ENCODE measurements at regions not wholly inside any gene's neighbourhood (a gene's known extent, or its start where the extent isn't known, plus 50 kb on each side); places are given as distances from the start of the nearest gene placed in this dataset.

DNA sequence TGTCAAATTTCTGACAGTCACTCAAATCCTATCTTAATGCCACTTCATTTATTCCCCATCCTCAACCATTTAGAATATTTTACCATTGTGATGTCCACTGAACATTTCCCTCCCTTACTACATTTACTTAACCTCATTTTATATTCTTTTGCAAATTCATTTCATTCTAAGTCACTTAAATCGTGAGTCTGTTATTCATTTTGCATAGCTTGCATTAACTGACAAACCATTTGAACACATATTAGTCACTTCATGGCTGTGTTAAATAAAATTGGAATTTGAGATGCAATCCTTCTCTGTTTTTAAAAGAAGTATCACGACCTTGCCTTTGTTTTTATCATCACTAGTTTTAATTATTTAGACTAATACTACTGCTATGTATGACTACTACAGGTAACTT is 199.4 kb upstream of the COL11A1 start:
- BruUV-seq (replicated peaks) = no TSS peak
- Histone ChIP-seq H3K27ac (ENCODE audit: low read depth, low read length, poor library complexity, severe bottlenecking) (no peak overlapping the region), H3K4me1 (ENCODE audit: insufficient read depth, low read length, poor library complexity, severe bottlenecking) (no peaks in the 10 kb centered on the region), H3K4me3 (ENCODE audit: low read depth, low read length, poor library complexity, severe bottlenecking) (no peak overlapping the region), H3K9me2 (ENCODE audit: insufficient read depth, low read length) (no peaks in the 10 kb centered on the region), H3K79me2 (ENCODE audit: insufficient read depth, low read depth, low read length) (no peaks in the 10 kb centered on the region), H4K20me1 (ENCODE audit: insufficient read depth, low read length) (no peaks in the 10 kb centered on the region), H3K4me2 (ENCODE audit: low read length) (no peak overlapping the region), H3K36me3 (ENCODE audit: insufficient read depth, low read length) (no peaks in the 10 kb centered on the region), H2AFZ (ENCODE audit: low read length) (no peak overlapping the region), H3K9me3 (ENCODE audit: low read length) (no peaks in the 10 kb centered on the region)
- no peak for DNase-seq (ENCODE audit: low spot score)
- CTCF ChIA-PET (ENCODE audit: unreplicated experiment) = no interaction called here
- intact Hi-C loops (cut with micrococcal nuclease; ENCODE audit: unreplicated experiment) = no loop called here
- POLR2A ChIA-PET = no interaction called here
- TF ChIP-seq, protein P1, sequence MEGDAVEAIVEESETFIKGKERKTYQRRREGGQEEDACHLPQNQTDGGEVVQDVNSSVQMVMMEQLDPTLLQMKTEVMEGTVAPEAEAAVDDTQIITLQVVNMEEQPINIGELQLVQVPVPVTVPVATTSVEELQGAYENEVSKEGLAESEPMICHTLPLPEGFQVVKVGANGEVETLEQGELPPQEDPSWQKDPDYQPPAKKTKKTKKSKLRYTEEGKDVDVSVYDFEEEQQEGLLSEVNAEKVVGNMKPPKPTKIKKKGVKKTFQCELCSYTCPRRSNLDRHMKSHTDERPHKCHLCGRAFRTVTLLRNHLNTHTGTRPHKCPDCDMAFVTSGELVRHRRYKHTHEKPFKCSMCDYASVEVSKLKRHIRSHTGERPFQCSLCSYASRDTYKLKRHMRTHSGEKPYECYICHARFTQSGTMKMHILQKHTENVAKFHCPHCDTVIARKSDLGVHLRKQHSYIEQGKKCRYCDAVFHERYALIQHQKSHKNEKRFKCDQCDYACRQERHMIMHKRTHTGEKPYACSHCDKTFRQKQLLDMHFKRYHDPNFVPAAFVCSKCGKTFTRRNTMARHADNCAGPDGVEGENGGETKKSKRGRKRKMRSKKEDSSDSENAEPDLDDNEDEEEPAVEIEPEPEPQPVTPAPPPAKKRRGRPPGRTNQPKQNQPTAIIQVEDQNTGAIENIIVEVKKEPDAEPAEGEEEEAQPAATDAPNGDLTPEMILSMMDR (conservative IDR thresholded peaks at IDR 0.05; ENCODE audit: low read length) = no peak
- TF ChIP-seq EZH2phosphoT487 (IDR thresholded peaks at IDR 0.05; ENCODE audit: borderline replicate concordance, low read depth, low read length) = no peak

DNA sequence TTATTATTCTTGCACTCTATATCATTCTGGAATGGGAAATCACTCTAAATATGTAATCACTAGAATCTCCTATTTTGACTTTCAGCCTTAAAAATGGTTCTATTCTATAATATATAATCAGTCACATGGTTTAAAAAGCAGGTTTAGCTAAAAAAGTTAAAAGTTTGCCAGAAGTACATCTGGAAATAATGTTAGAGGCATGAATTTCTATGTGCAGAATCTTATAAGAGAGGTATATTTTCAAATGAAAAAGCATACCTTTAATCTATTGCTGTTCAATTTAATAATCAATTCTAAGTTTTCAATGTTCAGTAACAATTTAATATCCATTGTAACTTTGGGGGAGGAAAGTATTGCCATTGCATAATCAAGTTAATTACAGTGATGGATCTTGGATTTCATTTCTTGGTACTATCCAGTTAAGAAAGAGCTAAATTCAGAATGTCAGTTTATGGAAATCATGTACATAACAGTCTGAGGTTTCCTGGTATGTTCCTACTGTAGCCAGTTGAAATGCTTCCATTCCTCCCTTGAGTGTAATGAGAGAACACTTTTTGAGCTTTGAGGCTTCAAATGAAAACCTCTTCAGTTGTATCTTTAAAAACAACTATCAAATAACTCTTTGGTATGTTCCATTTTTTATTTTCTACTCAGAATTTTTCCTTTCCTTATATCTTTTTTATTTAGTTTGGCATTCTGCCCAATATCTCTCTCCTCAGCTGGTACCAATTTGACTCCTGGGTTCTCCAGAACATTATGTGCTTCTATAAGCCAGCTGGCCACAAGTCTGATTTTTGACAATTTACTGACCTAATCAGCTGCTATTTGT is 175.7 kb upstream of the COL11A1 start:
- H4K20me1 ChIP-seq (ENCODE audit: insufficient read depth, low read length) = no peaks in the 10 kb centered on the region
- no peaks in the 10 kb centered on the region for H3K79me2 ChIP-seq (ENCODE audit: insufficient read depth, low read depth, low read length)
- H3K4me2 ChIP-seq (ENCODE audit: low read length) = no peak overlapping the region
- H3K9me3 ChIP-seq (ENCODE audit: low read length) = no peaks in the 10 kb centered on the region
- ChIA-PET CTCF (ENCODE audit: unreplicated experiment) (no interaction called here), POLR2A (no interaction called here)
- no peak overlapping the region for H3K4me3 ChIP-seq (ENCODE audit: low read depth, low read length, poor library complexity, severe bottlenecking)
- H3K36me3 ChIP-seq (ENCODE audit: insufficient read depth, low read length) = no peaks in the 10 kb centered on the region
- no peak overlapping the region for H3K27ac ChIP-seq (ENCODE audit: low read depth, low read length, poor library complexity, severe bottlenecking)
- BruUV-seq (replicated peaks) = no TSS peak
- no peak overlapping the region for H2AFZ ChIP-seq (ENCODE audit: low read length)
- no peak for TF ChIP-seq EZH2phosphoT487 (IDR thresholded peaks at IDR 0.05; ENCODE audit: borderline replicate concordance, low read depth, low read length)
- TF ChIP-seq, protein P1 (conservative IDR thresholded peaks at IDR 0.05; ENCODE audit: low read length) = no peak
- no peak for DNase-seq (ENCODE audit: low spot score)
- no peaks in the 10 kb centered on the region for H3K4me1 ChIP-seq (ENCODE audit: insufficient read depth, low read length, poor library complexity, severe bottlenecking)
- intact Hi-C loops (cut with micrococcal nuclease; ENCODE audit: unreplicated experiment) = no loop called here
- no peaks in the 10 kb centered on the region for H3K9me2 ChIP-seq (ENCODE audit: insufficient read depth, low read length)

DNA sequence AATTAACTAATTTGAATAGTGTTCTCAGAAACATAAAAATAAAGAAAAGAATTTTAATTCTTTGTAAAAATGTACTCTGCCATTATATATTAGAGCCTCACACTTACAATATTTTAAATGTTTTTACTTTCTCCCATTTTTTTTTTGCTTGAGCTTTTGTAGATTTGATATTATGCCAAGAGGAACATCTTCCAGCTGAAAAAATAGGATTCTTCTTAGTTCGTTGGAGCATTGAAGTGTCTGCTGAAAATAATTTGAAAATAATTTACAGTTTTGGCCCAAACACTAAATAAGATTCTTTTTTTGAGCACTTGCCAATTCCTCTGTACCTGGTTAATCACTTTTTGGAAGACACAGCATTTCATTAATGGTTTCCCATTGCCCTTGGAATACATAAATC is 175.0 kb upstream of the COL11A1 start:
- no peak overlapping the region for H3K4me3 ChIP-seq (ENCODE audit: low read depth, low read length, poor library complexity, severe bottlenecking)
- no peak for DNase-seq (ENCODE audit: low spot score)
- CTCF ChIA-PET (ENCODE audit: unreplicated experiment) = no interaction called here
- intact Hi-C loops (cut with micrococcal nuclease; ENCODE audit: unreplicated experiment) = no loop called here
- POLR2A ChIA-PET = no interaction called here
- TF ChIP-seq, protein P1 (conservative IDR thresholded peaks at IDR 0.05; ENCODE audit: low read length) = no peak
- TF ChIP-seq EZH2phosphoT487 (IDR thresholded peaks at IDR 0.05; ENCODE audit: borderline replicate concordance, low read depth, low read length) = no peak
- H3K4me2 ChIP-seq (ENCODE audit: low read length) = no peak overlapping the region
- H3K9me3 ChIP-seq (ENCODE audit: low read length) = no peaks in the 10 kb centered on the region
- no peaks in the 10 kb centered on the region for H4K20me1 ChIP-seq (ENCODE audit: insufficient read depth, low read length)
- no peaks in the 10 kb centered on the region for H3K9me2 ChIP-seq (ENCODE audit: insufficient read depth, low read length)
- no peak overlapping the region for H2AFZ ChIP-seq (ENCODE audit: low read length)
- no peaks in the 10 kb centered on the region for H3K79me2 ChIP-seq (ENCODE audit: insufficient read depth, low read depth, low read length)
- H3K4me1 ChIP-seq (ENCODE audit: insufficient read depth, low read length, poor library complexity, severe bottlenecking) = no peaks in the 10 kb centered on the region
- no peaks in the 10 kb centered on the region for H3K36me3 ChIP-seq (ENCODE audit: insufficient read depth, low read length)
- no TSS peak for BruUV-seq (replicated peaks)
- no peak overlapping the region for H3K27ac ChIP-seq (ENCODE audit: low read depth, low read length, poor library complexity, severe bottlenecking)

Measured in OCI-LY7 (cell line).